ENCODE measurements at regions not wholly inside any gene's neighbourhood (a gene's known extent, or its start where the extent isn't known, plus 50 kb on each side); places are given as distances from the start of the nearest gene placed in this dataset.

GRCh38 chr1:238248356-238248755 is 357.6 kb upstream of the ZP4 start:
- no peak for TF ChIP-seq POLR2A (IDR thresholded peaks at IDR 0.05; ENCODE audit: low read depth, low read length)
- no peak for TF ChIP-seq POLR2AphosphoS5 (IDR thresholded peaks at IDR 0.05; ENCODE audit: low read depth, low read length)

Measured in GM12891 (cell line).